Esophagus muscularis mucosa (tissue), 3 donors: ENCODE measurements at regions not wholly inside any gene's neighbourhood (a gene's known extent, or its start where the extent isn't known, plus 50 kb on each side); places are given as distances from the start of the nearest gene placed in this dataset.

Experiments used
- POLR2A ChIP-seq: fragments of 450-650 bp; IDR thresholded peaks from one replicate; pipeline ENCODE4 v1.6.1; 2017; ENCODE audit warnings: antibody characterized with exemption, moderate library complexity, mild to moderate bottlenecking, low read depth
- POLR2AphosphoS5 ChIP-seq, 2 donors: sonication (generic); formaldehyde crosslinking; IDR thresholded peaks; one replicate each; pipeline ENCODE4 v1.6.1; 2017; ENCODE audit warnings: antibody characterized with exemption in 2 of 2
- TF ChIP-seq, protein P1 (sequence below), 3 experiments: fragments of 200-600 bp in 2 of 3; fragments of 450-650 bp in 1 of 3; sonication (generic) in 2 of 3; IDR thresholded peaks; one replicate each; pipeline ENCODE4 v1.5.1; 2017 to 2019; ENCODE audit warnings: antibody characterized with exemption in 3 of 3, mild to moderate bottlenecking in 2 of 3, moderate library complexity in 1 of 3

DNA sequence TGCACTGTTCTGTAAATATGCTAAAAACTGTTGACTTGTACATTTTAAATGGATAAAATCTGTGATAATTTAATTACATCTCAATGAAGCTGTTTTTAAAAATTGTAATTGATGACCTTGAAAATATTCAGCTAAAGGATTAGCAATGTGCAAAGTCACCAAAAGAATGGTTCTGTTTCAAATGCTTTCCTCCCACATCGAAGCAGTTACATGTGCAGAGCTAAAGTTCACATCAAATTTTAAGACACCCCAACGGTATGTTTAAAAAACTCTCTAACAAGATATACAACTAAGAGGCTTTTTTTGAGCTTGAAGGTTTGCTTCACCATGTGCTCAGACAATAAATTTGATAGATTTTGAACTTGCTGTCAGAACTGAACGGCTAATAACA is 114.6 kb upstream of the KRAS start:
- TF ChIP-seq, protein P1, sequence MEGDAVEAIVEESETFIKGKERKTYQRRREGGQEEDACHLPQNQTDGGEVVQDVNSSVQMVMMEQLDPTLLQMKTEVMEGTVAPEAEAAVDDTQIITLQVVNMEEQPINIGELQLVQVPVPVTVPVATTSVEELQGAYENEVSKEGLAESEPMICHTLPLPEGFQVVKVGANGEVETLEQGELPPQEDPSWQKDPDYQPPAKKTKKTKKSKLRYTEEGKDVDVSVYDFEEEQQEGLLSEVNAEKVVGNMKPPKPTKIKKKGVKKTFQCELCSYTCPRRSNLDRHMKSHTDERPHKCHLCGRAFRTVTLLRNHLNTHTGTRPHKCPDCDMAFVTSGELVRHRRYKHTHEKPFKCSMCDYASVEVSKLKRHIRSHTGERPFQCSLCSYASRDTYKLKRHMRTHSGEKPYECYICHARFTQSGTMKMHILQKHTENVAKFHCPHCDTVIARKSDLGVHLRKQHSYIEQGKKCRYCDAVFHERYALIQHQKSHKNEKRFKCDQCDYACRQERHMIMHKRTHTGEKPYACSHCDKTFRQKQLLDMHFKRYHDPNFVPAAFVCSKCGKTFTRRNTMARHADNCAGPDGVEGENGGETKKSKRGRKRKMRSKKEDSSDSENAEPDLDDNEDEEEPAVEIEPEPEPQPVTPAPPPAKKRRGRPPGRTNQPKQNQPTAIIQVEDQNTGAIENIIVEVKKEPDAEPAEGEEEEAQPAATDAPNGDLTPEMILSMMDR (IDR thresholded peaks at IDR 0.05), result no peak
- no peak for TF ChIP-seq POLR2A
- no peak for TF ChIP-seq POLR2AphosphoS5 (IDR thresholded peaks at IDR 0.05)
